ENCODE measurements at regions not wholly inside any gene's neighbourhood (a gene's known extent, or its start where the extent isn't known, plus 50 kb on each side); places are given as distances from the start of the nearest gene placed in this dataset.
"Not testable (repeated sequence)": the region's sequence is repeated elsewhere in the genome, so short reads cannot be mapped to it uniquely, and the experiment has no call there.

GRCh38 chr3:178090899-178091298, 445.3 kb upstream of the KCNMB2 start:
- H3K36me3 ChIP-seq (ENCODE audit: control insufficient read depth, insufficient read depth, low read length), result no peaks in the 10 kb centered on the region
- peaks cover 4% of the 10 kb centered on the region; the same call in 1 of the 2 replicates for H3K9me3 ChIP-seq (ENCODE audit: control insufficient read depth, insufficient read depth, low read depth, low read length)
- H3K4me1 ChIP-seq (ENCODE audit: control insufficient read depth, insufficient read depth, low read length), result peaks cover under 1% of the 10 kb centered on the region; the same call in 1 of the 2 replicates
- no peak overlapping the region for H3K9ac ChIP-seq (ENCODE audit: low read length)
- no peak overlapping the region for H3K4me3 ChIP-seq (ENCODE audit: low read depth, low read length)
- no peak overlapping the region for H3K27ac ChIP-seq (ENCODE audit: low read depth, low read length)
- no peaks in the 10 kb centered on the region for H3K27me3 ChIP-seq (ENCODE audit: control insufficient read depth, insufficient read depth, low read length)

DNA sequence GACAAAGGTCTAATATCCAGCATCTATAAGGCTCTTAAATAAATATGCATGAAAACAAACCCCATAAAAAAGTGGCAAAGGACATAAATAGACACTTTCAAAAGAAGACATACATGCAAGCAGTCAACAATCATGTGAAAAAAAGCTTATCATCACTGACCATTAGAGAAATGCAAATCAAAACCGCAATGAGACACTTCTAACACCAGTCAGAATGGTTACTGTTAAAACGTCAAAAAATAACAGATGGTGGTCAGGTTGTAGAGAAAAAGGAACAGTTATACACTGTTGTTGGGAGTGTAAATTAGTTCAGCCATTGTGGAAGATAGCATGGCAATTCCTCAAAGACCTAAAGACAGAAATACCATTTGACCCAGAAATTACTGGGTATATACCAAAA, 440.7 kb upstream of the KCNMB2 start:
- no peak overlapping the region for H3K9ac ChIP-seq (ENCODE audit: low read length)
- H3K4me3 ChIP-seq (ENCODE audit: low read depth, low read length), result no peak overlapping the region
- H3K27ac ChIP-seq (ENCODE audit: low read depth, low read length), result no peak overlapping the region
- H3K27me3 ChIP-seq (ENCODE audit: control insufficient read depth, insufficient read depth, low read length), result no peaks in the 10 kb centered on the region
- H3K36me3 ChIP-seq (ENCODE audit: control insufficient read depth, insufficient read depth, low read length), result no peaks in the 10 kb centered on the region
- H3K4me1 ChIP-seq (ENCODE audit: control insufficient read depth, insufficient read depth, low read length), result peaks cover 6% of the 10 kb centered on the region
- peaks cover 4% of the 10 kb centered on the region; the same call in 1 of the 2 replicates for H3K9me3 ChIP-seq (ENCODE audit: control insufficient read depth, insufficient read depth, low read depth, low read length)

DNA sequence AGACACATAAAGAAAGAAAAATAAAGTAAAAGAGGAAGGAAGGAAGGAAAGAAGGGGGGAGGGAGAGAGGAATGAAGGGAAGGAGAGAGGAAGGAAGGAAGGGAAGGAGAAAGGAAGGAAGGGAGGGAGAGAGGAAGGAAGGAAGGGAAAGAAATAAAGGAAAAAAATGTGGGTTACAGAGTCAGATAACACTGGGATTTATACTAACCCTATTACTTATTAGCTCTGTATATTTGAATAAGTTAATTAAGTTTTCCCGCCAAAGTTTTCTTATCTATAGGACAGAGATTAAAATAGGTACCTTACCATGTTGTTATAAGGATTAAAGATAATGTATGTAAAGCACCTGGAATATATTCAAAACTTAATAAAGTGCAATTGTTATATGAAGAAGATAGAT, 439.3 kb upstream of the KCNMB2 start:
- H3K9ac ChIP-seq (ENCODE audit: low read length), result no peak overlapping the region
- no peaks in the 10 kb centered on the region for H3K36me3 ChIP-seq (ENCODE audit: control insufficient read depth, insufficient read depth, low read length)
- peaks cover 16% of the 10 kb centered on the region for H3K4me1 ChIP-seq (ENCODE audit: control insufficient read depth, insufficient read depth, low read length)
- no peak overlapping the region for H3K4me3 ChIP-seq (ENCODE audit: low read depth, low read length)
- peaks cover 4% of the 10 kb centered on the region; the same call in 1 of the 2 replicates for H3K9me3 ChIP-seq (ENCODE audit: control insufficient read depth, insufficient read depth, low read depth, low read length)
- no peaks in the 10 kb centered on the region for H3K27me3 ChIP-seq (ENCODE audit: control insufficient read depth, insufficient read depth, low read length)
- no peak overlapping the region for H3K27ac ChIP-seq (ENCODE audit: low read depth, low read length)

DNA sequence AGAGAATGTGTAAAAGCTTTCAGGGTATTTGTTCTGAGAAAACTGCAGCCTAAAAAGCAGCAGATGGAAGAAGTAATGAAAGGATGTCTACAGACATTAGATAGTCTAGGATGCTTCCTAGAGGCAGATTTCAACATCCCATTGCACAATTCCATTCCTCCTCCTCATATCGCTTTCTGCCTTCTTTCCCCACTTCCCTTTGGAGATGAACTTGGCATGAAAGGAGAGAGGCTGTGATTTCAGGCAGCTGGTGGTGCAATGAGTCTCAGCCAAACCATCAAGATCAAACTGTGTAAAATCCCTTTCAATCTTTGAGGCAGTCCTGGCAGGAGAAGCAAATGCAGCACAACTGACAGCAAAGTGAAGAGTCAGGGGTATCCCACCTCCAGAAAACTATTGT, 438.7 kb upstream of the KCNMB2 start:
- Histone ChIP-seq H3K4me1 (ENCODE audit: control insufficient read depth, insufficient read depth, low read length) (peaks cover 16% of the 10 kb centered on the region), H3K27ac (ENCODE audit: low read depth, low read length) (no peak overlapping the region), H3K36me3 (ENCODE audit: control insufficient read depth, insufficient read depth, low read length) (no peaks in the 10 kb centered on the region), H3K27me3 (ENCODE audit: control insufficient read depth, insufficient read depth, low read length) (no peaks in the 10 kb centered on the region), H3K9me3 (ENCODE audit: control insufficient read depth, insufficient read depth, low read depth, low read length) (peaks cover under 1% of the 10 kb centered on the region; the same call in 1 of the 2 replicates), H3K9ac (ENCODE audit: low read length) (no peak overlapping the region), H3K4me3 (ENCODE audit: low read depth, low read length) (no peak overlapping the region)

- Histone ChIP-seq H3K4me1 (ENCODE audit: control insufficient read depth, insufficient read depth, low read length) (peaks cover 16% of the 10 kb centered on the region), H3K9me3 (ENCODE audit: control insufficient read depth, insufficient read depth, low read depth, low read length) (no peaks in the 10 kb centered on the region), H3K36me3 (ENCODE audit: control insufficient read depth, insufficient read depth, low read length) (no peaks in the 10 kb centered on the region), H3K4me3 (ENCODE audit: low read depth, low read length) (no peak overlapping the region), H3K27me3 (ENCODE audit: control insufficient read depth, insufficient read depth, low read length) (no peaks in the 10 kb centered on the region), H3K27ac (ENCODE audit: low read depth, low read length) (no peak overlapping the region), H3K9ac (ENCODE audit: low read length) (no peak overlapping the region)
Measured at GRCh38 chr3:178099274-178099673, 437.0 kb upstream of the KCNMB2 start.

- H3K4me3 ChIP-seq (ENCODE audit: low read depth, low read length), result no peak overlapping the region
- no peak overlapping the region for H3K27ac ChIP-seq (ENCODE audit: low read depth, low read length)
- no peaks in the 10 kb centered on the region for H3K9me3 ChIP-seq (ENCODE audit: control insufficient read depth, insufficient read depth, low read depth, low read length)
- no peaks in the 10 kb centered on the region for H3K36me3 ChIP-seq (ENCODE audit: control insufficient read depth, insufficient read depth, low read length)
- peaks cover 16% of the 10 kb centered on the region for H3K4me1 ChIP-seq (ENCODE audit: control insufficient read depth, insufficient read depth, low read length)
- no peak overlapping the region for H3K9ac ChIP-seq (ENCODE audit: low read length)
- H3K27me3 ChIP-seq (ENCODE audit: control insufficient read depth, insufficient read depth, low read length), result no peaks in the 10 kb centered on the region
Measured at GRCh38 chr3:178099862-178100261, 436.4 kb upstream of the KCNMB2 start.

DNA sequence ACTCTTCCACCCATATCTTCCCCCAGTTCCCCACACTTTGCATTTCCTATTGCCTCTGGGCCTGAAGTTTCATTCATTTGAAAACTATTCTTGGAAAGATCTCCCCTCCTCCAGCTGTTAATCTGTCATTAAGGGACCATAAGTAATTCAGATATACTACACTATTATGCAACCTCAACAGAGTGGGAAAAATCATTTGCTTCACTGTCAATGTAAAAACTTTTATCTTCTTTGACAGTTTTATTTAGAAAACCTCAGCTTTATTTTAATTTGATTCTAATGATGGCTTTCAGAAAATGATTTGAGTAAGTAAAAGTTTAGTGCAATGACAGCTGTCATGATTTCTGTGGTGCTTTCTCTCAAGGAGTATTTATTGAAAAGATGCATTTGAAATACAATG, 435.3 kb upstream of the KCNMB2 start:
- no peak overlapping the region for H3K4me3 ChIP-seq (ENCODE audit: low read depth, low read length)
- H3K4me1 ChIP-seq (ENCODE audit: control insufficient read depth, insufficient read depth, low read length), result peaks cover 16% of the 10 kb centered on the region
- H3K27me3 ChIP-seq (ENCODE audit: control insufficient read depth, insufficient read depth, low read length), result no peaks in the 10 kb centered on the region
- no peak overlapping the region for H3K9ac ChIP-seq (ENCODE audit: low read length)
- no peaks in the 10 kb centered on the region for H3K9me3 ChIP-seq (ENCODE audit: control insufficient read depth, insufficient read depth, low read depth, low read length)
- no peak overlapping the region for H3K27ac ChIP-seq (ENCODE audit: low read depth, low read length)
- H3K36me3 ChIP-seq (ENCODE audit: control insufficient read depth, insufficient read depth, low read length), result no peaks in the 10 kb centered on the region

GRCh38 chr3:178103140-178103539, 433.1 kb upstream of the KCNMB2 start:
- Histone ChIP-seq H3K9me3 (ENCODE audit: control insufficient read depth, insufficient read depth, low read depth, low read length) (no peaks in the 10 kb centered on the region), H3K4me1 (ENCODE audit: control insufficient read depth, insufficient read depth, low read length) (peaks cover 16% of the 10 kb centered on the region), H3K27ac (ENCODE audit: low read depth, low read length) (no peak overlapping the region), H3K36me3 (ENCODE audit: control insufficient read depth, insufficient read depth, low read length) (no peaks in the 10 kb centered on the region), H3K27me3 (ENCODE audit: control insufficient read depth, insufficient read depth, low read length) (no peaks in the 10 kb centered on the region), H3K4me3 (ENCODE audit: low read depth, low read length) (no peak overlapping the region), H3K9ac (ENCODE audit: low read length) (no peak overlapping the region)

GRCh38 chr3:178107804-178108203, 428.4 kb upstream of the KCNMB2 start:
- no peaks in the 10 kb centered on the region for H3K9me3 ChIP-seq (ENCODE audit: control insufficient read depth, insufficient read depth, low read depth, low read length)
- H3K27ac ChIP-seq (ENCODE audit: low read depth, low read length), result no peak overlapping the region
- H3K4me1 ChIP-seq (ENCODE audit: control insufficient read depth, insufficient read depth, low read length), result no peaks in the 10 kb centered on the region
- no peak overlapping the region for H3K9ac ChIP-seq (ENCODE audit: low read length)
- H3K4me3 ChIP-seq (ENCODE audit: low read depth, low read length), result no peak overlapping the region
- no peaks in the 10 kb centered on the region for H3K36me3 ChIP-seq (ENCODE audit: control insufficient read depth, insufficient read depth, low read length)
- no peaks in the 10 kb centered on the region for H3K27me3 ChIP-seq (ENCODE audit: control insufficient read depth, insufficient read depth, low read length)

- no peaks in the 10 kb centered on the region for H3K27me3 ChIP-seq (ENCODE audit: control insufficient read depth, insufficient read depth, low read length)
- no peak overlapping the region for H3K4me3 ChIP-seq (ENCODE audit: low read depth, low read length)
- no peaks in the 10 kb centered on the region for H3K4me1 ChIP-seq (ENCODE audit: control insufficient read depth, insufficient read depth, low read length)
- H3K9ac ChIP-seq (ENCODE audit: low read length), result no peak overlapping the region
- H3K27ac ChIP-seq (ENCODE audit: low read depth, low read length), result no peak overlapping the region
- H3K36me3 ChIP-seq (ENCODE audit: control insufficient read depth, insufficient read depth, low read length), result no peaks in the 10 kb centered on the region
- H3K9me3 ChIP-seq (ENCODE audit: control insufficient read depth, insufficient read depth, low read depth, low read length), result no peaks in the 10 kb centered on the region
Measured at GRCh38 chr3:178109691-178110090, 426.5 kb upstream of the KCNMB2 start.

DNA sequence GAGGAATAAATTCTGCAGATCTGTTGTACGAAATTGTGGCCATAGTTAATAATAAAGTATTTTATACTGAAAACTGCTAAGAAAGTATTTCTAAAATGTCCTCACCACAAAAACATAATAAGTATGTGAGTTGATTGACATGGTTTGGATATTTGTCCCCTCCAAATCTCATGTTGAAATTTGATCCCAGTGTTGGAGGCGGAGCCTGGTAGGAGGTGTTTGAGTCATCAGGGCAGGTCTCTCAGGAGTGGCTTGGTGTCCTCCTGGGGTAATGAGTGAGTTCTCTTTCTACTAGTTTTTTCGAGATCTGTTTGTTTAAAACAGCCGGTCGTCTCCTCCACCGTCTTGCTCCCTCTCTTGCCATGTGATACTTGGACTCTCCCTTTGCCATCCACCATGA, 424.1 kb upstream of the KCNMB2 start:
- no peak overlapping the region for H3K27ac ChIP-seq (ENCODE audit: low read depth, low read length)
- H3K36me3 ChIP-seq (ENCODE audit: control insufficient read depth, insufficient read depth, low read length), result no peaks in the 10 kb centered on the region
- no peak overlapping the region for H3K9ac ChIP-seq (ENCODE audit: low read length)
- H3K4me3 ChIP-seq (ENCODE audit: low read depth, low read length), result no peak overlapping the region
- H3K9me3 ChIP-seq (ENCODE audit: control insufficient read depth, insufficient read depth, low read depth, low read length), result no peaks in the 10 kb centered on the region
- H3K27me3 ChIP-seq (ENCODE audit: control insufficient read depth, insufficient read depth, low read length), result no peaks in the 10 kb centered on the region
- no peaks in the 10 kb centered on the region for H3K4me1 ChIP-seq (ENCODE audit: control insufficient read depth, insufficient read depth, low read length)

GRCh38 chr3:178112552-178112951, 423.7 kb upstream of the KCNMB2 start:
- not testable (repeated sequence) for H3K9ac ChIP-seq (ENCODE audit: low read length); H3K9me3 ChIP-seq (ENCODE audit: control insufficient read depth, insufficient read depth, low read depth, low read length); H3K27me3 ChIP-seq (ENCODE audit: control insufficient read depth, insufficient read depth, low read length); H3K36me3 ChIP-seq (ENCODE audit: control insufficient read depth, insufficient read depth, low read length); H3K27ac ChIP-seq (ENCODE audit: low read depth, low read length); H3K4me1 ChIP-seq (ENCODE audit: control insufficient read depth, insufficient read depth, low read length); H3K4me3 ChIP-seq (ENCODE audit: low read depth, low read length)

All from HUES6 (cell line).